SU-DHL-6 (cell line): ENCODE measurements at regions not wholly inside any gene's neighbourhood (a gene's known extent, or its start where the extent isn't known, plus 50 kb on each side); places are given as distances from the start of the nearest gene placed in this dataset.
"Not testable (repeated sequence)": the region's sequence is repeated elsewhere in the genome, so short reads cannot be mapped to it uniquely, and the experiment has no call there.

Experiments used
- H2AFZ ChIP-seq: fragments of 200-600 bp; sonication (generic); 2 replicates; pipeline ENCODE4 v1.6.1; 2014; ENCODE audit warnings: low read depth, mild to moderate bottlenecking, moderate library complexity, mixed read lengths, antibody characterized with exemption, low read length; ENCODE audit not compliant: severe bottlenecking
- H3F3A ChIP-seq: fragments of 200-600 bp; shearing (Covaris generic); 2 replicates; pipeline ENCODE4 v1.6.0; 2016; ENCODE audit warnings: antibody characterized with exemption, mild to moderate bottlenecking; ENCODE audit not compliant: insufficient read depth
- H3K27ac ChIP-seq: fragments of 200-600 bp; sonication (generic); 2 replicates; pipeline ENCODE4 v1.5.1; 2016; ENCODE audit warnings: low read depth, mild to moderate bottlenecking, low read length, moderate library complexity, mixed read lengths
- H3K27me3 ChIP-seq: fragments of 200-600 bp; sonication (generic), shearing (Covaris generic); 2 replicates; pipeline ENCODE4 v1.6.0; 2014; ENCODE audit warnings: mild to moderate bottlenecking, low read length
- H3K36me3 ChIP-seq: fragments of 200-600 bp; sonication (generic); 2 replicates; pipeline ENCODE4 v1.6.1; 2014; ENCODE audit warnings: mild to moderate bottlenecking, low read length, mixed read lengths
- H3K4me2 ChIP-seq: fragments of 300-600, 200-600 bp; shearing (Covaris generic), sonication (generic); 2 replicates; pipeline ENCODE4 v1.6.0; 2014; ENCODE audit warnings: low read length, low read depth, mild to moderate bottlenecking; ENCODE audit not compliant: poor library complexity, severe bottlenecking
- H3K4me3 ChIP-seq: fragments of 200-600 bp; sonication (generic); 2 replicates; pipeline ENCODE4 v1.5.1; 2014; ENCODE audit warnings: antibody characterized with exemption, low read length, mild to moderate bottlenecking, mixed read lengths; ENCODE audit not compliant: insufficient read depth, poor library complexity, severe bottlenecking
- H3K79me2 ChIP-seq: fragments of 200-600 bp; sonication (generic); 2 replicates; pipeline ENCODE4 v1.6.1; 2014; ENCODE audit warnings: mild to moderate bottlenecking, low read length, moderate library complexity; ENCODE audit not compliant: insufficient read depth
- H3K9ac ChIP-seq: fragments of 200-600 bp; sonication (generic); 2 replicates; pipeline ENCODE4 v1.7.0; 2014; ENCODE audit warnings: mild to moderate bottlenecking, low read length
- H3K9me2 ChIP-seq: fragments of 200-600 bp; sonication (generic); replicated peaks from 2 replicates; pipeline ENCODE4 v1.6.1; 2014; ENCODE audit warnings: low read length; ENCODE audit not compliant: insufficient read depth
- H3K9me3 ChIP-seq: fragments of 200-600 bp; sonication (generic); 2 replicates; pipeline ENCODE4 v1.6.1; 2014; ENCODE audit warnings: low read length, mixed read lengths; ENCODE audit not compliant: insufficient read depth
- H4K20me1 ChIP-seq: fragments of 200-600 bp; sonication (generic); 2 replicates; pipeline ENCODE4 v1.6.1; 2014; ENCODE audit warnings: low read depth, mild to moderate bottlenecking, antibody characterized with exemption, low read length, moderate library complexity, mixed read lengths
- EZH2phosphoT487 ChIP-seq: fragments of 200-600 bp; sonication (generic), shearing (Covaris generic); conservative IDR thresholded peaks from 2 replicates; pipeline ENCODE4 v1.6.1; 2018; ENCODE audit warnings: mild to moderate bottlenecking, antibody characterized with exemption, low read length, moderate library complexity, mixed read lengths
- TF ChIP-seq, protein P1 (sequence below): fragments of 200-600 bp; sonication (generic); IDR thresholded peaks from one replicate; pipeline ENCODE4 v1.5.1; 2017; ENCODE audit warnings: antibody characterized with exemption, mild to moderate bottlenecking, low read length, moderate library complexity; ENCODE audit not compliant: insufficient read depth, poor library complexity, severe bottlenecking

- H2AFZ ChIP-seq: no peak overlapping the region
- H3K4me2 ChIP-seq: no peak overlapping the region
- no peaks in the 10 kb centered on the region for H3F3A ChIP-seq
- H3K9ac ChIP-seq: no peak overlapping the region
- H3K79me2 ChIP-seq: no peaks in the 10 kb centered on the region
- no peaks in the 10 kb centered on the region for H4K20me1 ChIP-seq
- H3K4me3 ChIP-seq: no peak overlapping the region
- no peak for TF ChIP-seq EZH2phosphoT487
- TF ChIP-seq, protein P1, sequence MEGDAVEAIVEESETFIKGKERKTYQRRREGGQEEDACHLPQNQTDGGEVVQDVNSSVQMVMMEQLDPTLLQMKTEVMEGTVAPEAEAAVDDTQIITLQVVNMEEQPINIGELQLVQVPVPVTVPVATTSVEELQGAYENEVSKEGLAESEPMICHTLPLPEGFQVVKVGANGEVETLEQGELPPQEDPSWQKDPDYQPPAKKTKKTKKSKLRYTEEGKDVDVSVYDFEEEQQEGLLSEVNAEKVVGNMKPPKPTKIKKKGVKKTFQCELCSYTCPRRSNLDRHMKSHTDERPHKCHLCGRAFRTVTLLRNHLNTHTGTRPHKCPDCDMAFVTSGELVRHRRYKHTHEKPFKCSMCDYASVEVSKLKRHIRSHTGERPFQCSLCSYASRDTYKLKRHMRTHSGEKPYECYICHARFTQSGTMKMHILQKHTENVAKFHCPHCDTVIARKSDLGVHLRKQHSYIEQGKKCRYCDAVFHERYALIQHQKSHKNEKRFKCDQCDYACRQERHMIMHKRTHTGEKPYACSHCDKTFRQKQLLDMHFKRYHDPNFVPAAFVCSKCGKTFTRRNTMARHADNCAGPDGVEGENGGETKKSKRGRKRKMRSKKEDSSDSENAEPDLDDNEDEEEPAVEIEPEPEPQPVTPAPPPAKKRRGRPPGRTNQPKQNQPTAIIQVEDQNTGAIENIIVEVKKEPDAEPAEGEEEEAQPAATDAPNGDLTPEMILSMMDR: no peak
- H3K27me3 ChIP-seq: no peaks in the 10 kb centered on the region
- H3K9me3 ChIP-seq: no peaks in the 10 kb centered on the region
- H3K9me2 ChIP-seq: no peaks in the 10 kb centered on the region
- no peaks in the 10 kb centered on the region for H3K36me3 ChIP-seq
- no peak overlapping the region for H3K27ac ChIP-seq
Measured at GRCh38 chr12:131599190-131600159, 111.4 kb upstream of the SFSWAP start.

GRCh38 chr12:131600160-131600532 lies 110.7 kb upstream of the SFSWAP start:
- H3K79me2 ChIP-seq: no peaks in the 10 kb centered on the region
- no peak overlapping the region for H2AFZ ChIP-seq
- no peaks in the 10 kb centered on the region for H3K27me3 ChIP-seq
- no peaks in the 10 kb centered on the region for H3K9me3 ChIP-seq
- no peaks in the 10 kb centered on the region for H3K36me3 ChIP-seq
- no peak for TF ChIP-seq EZH2phosphoT487
- TF ChIP-seq, protein P1: no peak
- H3K27ac ChIP-seq: no peak overlapping the region
- no peaks in the 10 kb centered on the region for H3K9me2 ChIP-seq
- no peaks in the 10 kb centered on the region for H3F3A ChIP-seq
- H3K9ac ChIP-seq: no peak overlapping the region
- no peak overlapping the region for H3K4me3 ChIP-seq
- H4K20me1 ChIP-seq: no peaks in the 10 kb centered on the region
- H3K4me2 ChIP-seq: no peak overlapping the region

DNA sequence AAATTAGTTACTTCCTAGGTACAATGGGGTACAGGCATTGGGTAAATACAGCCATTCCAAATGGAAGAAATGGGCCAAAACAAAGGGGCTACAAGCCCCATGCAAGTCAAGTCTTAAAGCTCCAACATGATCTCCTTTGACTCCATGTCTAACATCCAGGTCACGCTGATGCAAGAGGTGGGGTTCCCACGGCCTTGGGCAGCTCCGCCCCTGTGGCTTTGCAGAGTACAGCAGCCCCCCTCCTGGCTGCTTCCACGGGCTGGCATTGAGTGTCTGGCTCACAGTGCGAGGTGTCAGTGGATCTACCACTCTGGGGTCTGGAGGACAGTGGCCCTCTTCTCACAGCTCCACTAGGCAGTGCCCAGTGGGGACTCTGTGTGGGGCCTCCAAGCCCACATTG lies 109.4 kb upstream of the SFSWAP start:
- H3K36me3 ChIP-seq, H2AFZ ChIP-seq, H3K4me2 ChIP-seq, H3K9ac ChIP-seq, H3K4me3 ChIP-seq, H3K9me2 ChIP-seq, H3K27ac ChIP-seq, H3F3A ChIP-seq, H4K20me1 ChIP-seq, H3K79me2 ChIP-seq, H3K9me3 ChIP-seq, H3K27me3 ChIP-seq: not testable (repeated sequence)
